Tibial artery (tissue), 4 donors: ENCODE measurements at regions not wholly inside any gene's neighbourhood (a gene's known extent, or its start where the extent isn't known, plus 50 kb on each side); places are given as distances from the start of the nearest gene placed in this dataset.

ENCODE experiments used
- DNase-seq, 2 donors: peaks; one replicate each; pipeline ENCODE4 v3.0.0-alpha.2; 2019
- H3K27ac ChIP-seq, 2 donors: fragments of 200-600 bp; sonication (generic) in 1 of 2; 1 replicate in 1 of 2; 2 replicates in 1 of 2; pipeline ENCODE4 v1.5.1; 2018 to 2019; ENCODE audit warnings: mild to moderate bottlenecking in 1 of 2
- H3K27me3 ChIP-seq, 2 donors: fragments of 200-600 bp; sonication (generic) in 1 of 2; one replicate each; pipeline versions ENCODE4 v1.5.1 to v1.6.0; 2016 to 2019
- H3K36me3 ChIP-seq, 3 donors: fragments of 200-600 bp; sonication (generic) in 2 of 3; one replicate each; pipeline ENCODE4 v1.5.1; 2016 to 2019; ENCODE audit warnings: mild to moderate bottlenecking in 2 of 3
- H3K4me1 ChIP-seq, 4 donors: fragments of 200-600 bp; sonication (generic) in 2 of 4; 1 replicate in 3 of 4; 2 replicates in 1 of 4; pipeline ENCODE4 v1.5.1; 2016 to 2019
- H3K4me3 ChIP-seq, 2 donors: fragments of 200-600 bp; sonication (generic) in 1 of 2; 1 replicate in 1 of 2; 2 replicates in 1 of 2; pipeline ENCODE4 v1.5.1; 2018 to 2019; ENCODE audit warnings: mild to moderate bottlenecking in 2 of 2
- H3K9me3 ChIP-seq, 3 donors: fragments of 200-600 bp; sonication (generic) in 1 of 3; one replicate each; pipeline ENCODE4 v1.5.1; 2016 to 2019
- intact Hi-C: fragments of 100-400 bp; cut with DNase I; formaldehyde crosslinking; loops from one replicate; pipeline ENCODE4 v1.15.0; 2023; ENCODE audit warnings: low total_unique reads
- TF ChIP-seq, protein P1 (sequence below), 2 experiments: fragments of 200-600 bp in 1 of 2; fragments of 450-650 bp in 1 of 2; IDR thresholded peaks; one replicate each; pipeline ENCODE4 v1.5.1; 2017 to 2019; ENCODE audit warnings: antibody characterized with exemption in 2 of 2, mild to moderate bottlenecking in 1 of 2, moderate library complexity in 1 of 2

DNA sequence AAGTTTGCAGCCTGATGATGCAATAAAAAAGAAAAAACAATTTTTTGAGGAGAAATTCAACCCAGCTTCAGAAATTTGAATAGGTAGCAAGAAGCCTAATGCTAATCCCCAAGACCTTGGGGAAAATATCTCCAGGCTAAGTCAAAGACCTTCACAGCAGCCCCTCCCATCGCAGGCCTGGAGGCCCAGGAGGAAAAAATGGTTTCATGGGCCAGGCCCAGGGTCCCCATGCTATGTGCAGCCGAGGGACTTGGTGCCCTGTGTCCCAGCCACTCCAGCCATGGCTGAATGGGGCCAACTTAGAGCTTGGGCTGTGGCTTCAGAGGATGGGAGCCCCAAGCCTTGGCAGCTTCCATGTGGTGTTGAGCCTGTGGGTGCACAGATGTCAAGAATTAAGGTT is 210.3 kb downstream of the SUCLA2 start:
- intact Hi-C loops: no loop called here
- TF ChIP-seq, protein P1, sequence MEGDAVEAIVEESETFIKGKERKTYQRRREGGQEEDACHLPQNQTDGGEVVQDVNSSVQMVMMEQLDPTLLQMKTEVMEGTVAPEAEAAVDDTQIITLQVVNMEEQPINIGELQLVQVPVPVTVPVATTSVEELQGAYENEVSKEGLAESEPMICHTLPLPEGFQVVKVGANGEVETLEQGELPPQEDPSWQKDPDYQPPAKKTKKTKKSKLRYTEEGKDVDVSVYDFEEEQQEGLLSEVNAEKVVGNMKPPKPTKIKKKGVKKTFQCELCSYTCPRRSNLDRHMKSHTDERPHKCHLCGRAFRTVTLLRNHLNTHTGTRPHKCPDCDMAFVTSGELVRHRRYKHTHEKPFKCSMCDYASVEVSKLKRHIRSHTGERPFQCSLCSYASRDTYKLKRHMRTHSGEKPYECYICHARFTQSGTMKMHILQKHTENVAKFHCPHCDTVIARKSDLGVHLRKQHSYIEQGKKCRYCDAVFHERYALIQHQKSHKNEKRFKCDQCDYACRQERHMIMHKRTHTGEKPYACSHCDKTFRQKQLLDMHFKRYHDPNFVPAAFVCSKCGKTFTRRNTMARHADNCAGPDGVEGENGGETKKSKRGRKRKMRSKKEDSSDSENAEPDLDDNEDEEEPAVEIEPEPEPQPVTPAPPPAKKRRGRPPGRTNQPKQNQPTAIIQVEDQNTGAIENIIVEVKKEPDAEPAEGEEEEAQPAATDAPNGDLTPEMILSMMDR (IDR thresholded peaks at IDR 0.05): no peak
- Histone ChIP-seq H3K36me3 (no peaks in the 10 kb centered on the region), H3K27ac (no peak overlapping the region), H3K4me3 (no peak overlapping the region), H3K4me1 (no peaks in the 10 kb centered on the region), H3K27me3 (no peaks in the 10 kb centered on the region), H3K9me3 (peaks cover 0 to 7% (median 0%) of the 10 kb centered on the region in 3 donors)
- DNase-seq: no peak

GRCh38 chr13:47788844-47789243 is 212.2 kb downstream of the SUCLA2 start:
- H3K36me3 ChIP-seq: no peaks in the 10 kb centered on the region
- H3K27ac ChIP-seq: no peak overlapping the region
- H3K27me3 ChIP-seq: no peaks in the 10 kb centered on the region
- no peak overlapping the region for H3K4me3 ChIP-seq
- DNase-seq: no peak
- intact Hi-C loops: no loop called here
- peaks cover 0 to 7% (median 0%) of the 10 kb centered on the region in 3 donors for H3K9me3 ChIP-seq
- no peaks in the 10 kb centered on the region for H3K4me1 ChIP-seq
- TF ChIP-seq, protein P1 (IDR thresholded peaks at IDR 0.05): no peak

- no peaks in the 10 kb centered on the region for H3K36me3 ChIP-seq
- DNase-seq: no peak
- H3K27me3 ChIP-seq: no peaks in the 10 kb centered on the region
- H3K27ac ChIP-seq: no peak overlapping the region
- peaks cover 0 to 5% (median 0%) of the 10 kb centered on the region in 4 donors for H3K4me1 ChIP-seq
- intact Hi-C loops: loop anchor here (2.0 to 5.0 kb wide), 4 partner anchors 792 to 1012 kb away; no protein-coding TSS in a partner anchor
- TF ChIP-seq, protein P1 (IDR thresholded peaks at IDR 0.05): no peak
- H3K9me3 ChIP-seq: peaks cover 0 to 7% (median 0%) of the 10 kb centered on the region in 3 donors
- H3K4me3 ChIP-seq: no peak overlapping the region
Measured at GRCh38 chr13:47774671-47774994, 226.4 kb downstream of the SUCLA2 start.

DNA sequence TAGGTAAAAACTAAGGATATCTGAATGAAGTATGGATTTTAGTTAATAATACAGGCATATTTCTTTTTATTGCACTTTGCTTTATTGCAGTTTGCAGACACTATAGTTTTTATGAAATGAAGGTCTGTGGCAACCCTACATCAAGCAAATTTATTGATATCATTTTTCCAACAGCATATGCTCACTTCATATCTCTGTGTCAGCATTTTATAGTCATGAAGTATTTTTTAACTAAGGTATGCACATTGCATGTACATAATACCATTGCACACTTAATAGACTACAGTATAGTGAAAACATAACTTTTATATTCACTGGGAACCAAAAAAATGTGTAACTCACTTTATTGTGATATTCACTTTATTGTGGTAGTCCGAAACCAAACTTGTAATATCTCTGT is 236.3 kb downstream of the SUCLA2 start:
- TF ChIP-seq, protein P1 (IDR thresholded peaks at IDR 0.05): no peak
- Histone ChIP-seq H3K4me3 (no peak overlapping the region), H3K27ac (no peak overlapping the region), H3K9me3 (peaks cover 0 to 3% (median 0%) of the 10 kb centered on the region in 3 donors), H3K27me3 (no peaks in the 10 kb centered on the region), H3K4me1 (no peaks in the 10 kb centered on the region), H3K36me3 (no peaks in the 10 kb centered on the region)
- no peak for DNase-seq
- intact Hi-C loops: no loop called here

- H3K27me3 ChIP-seq: no peaks in the 10 kb centered on the region
- no peak overlapping the region for H3K4me3 ChIP-seq
- no peak overlapping the region for H3K27ac ChIP-seq
- intact Hi-C loops: no loop called here
- no peaks in the 10 kb centered on the region for H3K36me3 ChIP-seq
- TF ChIP-seq, protein P1 (IDR thresholded peaks at IDR 0.05): no peak
- DNase-seq: no peak
- no peaks in the 10 kb centered on the region for H3K9me3 ChIP-seq
- H3K4me1 ChIP-seq: no peaks in the 10 kb centered on the region
Measured at GRCh38 chr13:47757466-47758080, 243.5 kb downstream of the SUCLA2 start.

- Histone ChIP-seq H3K4me1 (no peaks in the 10 kb centered on the region), H3K27ac (no peak overlapping the region), H3K27me3 (no peaks in the 10 kb centered on the region), H3K4me3 (no peak overlapping the region), H3K9me3 (no peaks in the 10 kb centered on the region), H3K36me3 (no peaks in the 10 kb centered on the region)
- DNase-seq: no peak
- intact Hi-C loops: no loop called here
- TF ChIP-seq, protein P1 (IDR thresholded peaks at IDR 0.05): no peak
Measured at GRCh38 chr13:47747901-47748300, 253.2 kb downstream of the SUCLA2 start.
